OCI-M1 (cell line): ENCODE measurements at regions not wholly inside any gene's neighbourhood (a gene's known extent, or its start where the extent isn't known, plus 50 kb on each side); places are given as distances from the start of the nearest gene placed in this dataset.
A peak's percentile ranks its signal among the peaks of the same experiment; 100 is the strongest.

Experiments
- DNase-seq: peaks from one replicate; lab custom pipeline; 2025; lab: John Stamatoyannopoulos, UW

DNA sequence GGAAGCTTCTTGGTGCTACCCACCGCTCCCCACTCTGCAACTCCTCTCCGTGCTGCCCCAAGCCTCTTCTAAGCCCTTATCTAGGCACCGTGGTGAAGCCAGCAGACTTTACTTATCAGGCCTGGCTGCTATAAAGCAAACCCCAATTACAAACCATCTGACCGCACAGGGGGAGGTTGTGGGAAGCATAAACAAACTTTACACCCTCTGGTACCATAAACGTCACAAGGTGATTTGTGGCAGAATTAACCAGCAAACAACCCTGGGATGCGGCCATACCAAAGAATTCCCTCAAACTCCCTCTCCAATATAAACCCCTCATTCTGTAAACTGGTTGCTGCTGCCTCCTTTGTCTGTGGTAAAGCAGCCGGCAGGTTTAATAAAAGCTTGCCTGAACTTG lies 55.2 kb downstream of the MAGEC2 start:
- DNase-seq = no peak

DNA sequence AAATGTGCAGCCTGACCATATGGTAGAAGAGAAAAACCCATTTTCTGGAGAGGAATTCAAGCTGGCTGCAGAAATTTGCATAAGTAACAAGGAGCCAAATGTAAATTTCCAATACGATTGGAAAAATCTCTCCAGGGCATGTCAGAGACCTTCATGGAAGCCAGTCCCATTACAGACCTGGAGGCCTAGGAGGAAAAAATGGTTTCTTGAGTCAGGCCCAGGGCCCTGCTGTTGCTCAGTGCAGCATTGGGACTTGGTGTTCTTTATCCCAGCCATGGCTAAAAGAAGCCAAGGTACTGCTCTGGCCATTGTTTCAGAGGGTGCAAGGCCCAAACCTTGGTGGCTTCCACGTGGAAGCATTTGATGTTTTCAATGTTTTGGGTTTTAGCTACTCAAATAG lies 70.6 kb downstream of the MAGEC2 start:
- no peak for DNase-seq

DNA sequence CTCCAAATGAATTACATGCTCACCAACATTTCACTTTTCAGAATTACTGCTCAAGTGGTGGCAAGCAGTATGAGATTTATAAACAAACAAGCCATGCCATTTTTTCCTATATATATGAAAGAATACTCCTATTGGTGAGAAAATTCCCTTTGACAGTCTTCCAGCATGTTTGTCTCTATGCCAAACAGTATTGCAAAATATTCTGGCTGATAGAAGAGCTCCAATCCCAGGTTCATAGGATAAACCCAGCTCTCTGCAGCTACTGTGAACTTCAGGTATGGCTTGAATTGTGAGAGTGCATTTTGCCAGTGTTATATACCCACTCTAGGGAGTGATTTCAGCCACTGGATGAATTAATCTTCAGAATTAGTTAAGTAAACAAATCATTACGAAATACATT lies 108.8 kb downstream of the MAGEC2 start:
- no peak for DNase-seq

DNA sequence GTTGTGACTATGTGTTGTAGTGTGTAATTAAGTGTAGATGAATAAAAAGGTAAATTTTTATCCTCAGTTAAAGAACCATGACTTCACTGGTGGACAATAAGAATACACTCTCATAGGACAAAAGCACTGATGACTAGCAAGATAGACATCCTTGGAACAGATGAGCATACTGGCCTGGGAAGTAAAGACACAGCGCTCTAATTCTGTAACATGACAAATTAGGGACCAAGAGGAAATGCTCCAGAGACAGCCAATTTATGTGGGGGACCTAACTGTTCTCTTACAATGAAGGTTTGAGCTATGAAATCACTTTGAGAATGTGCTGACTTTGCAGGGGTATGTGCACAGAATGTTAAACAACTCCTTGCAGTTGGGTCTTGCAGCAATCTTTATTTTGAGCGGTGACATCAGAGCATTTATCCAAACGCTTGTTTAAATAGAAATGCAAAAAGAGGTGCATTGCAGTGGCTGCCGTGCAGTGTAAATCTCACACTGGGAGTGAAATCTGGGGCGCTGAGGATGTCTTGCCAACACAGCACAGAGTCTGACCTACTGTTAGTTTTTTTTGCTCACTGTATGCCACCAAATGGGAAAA lies 109.3 kb downstream of the MAGEC2 start:
- no peak for DNase-seq

DNA sequence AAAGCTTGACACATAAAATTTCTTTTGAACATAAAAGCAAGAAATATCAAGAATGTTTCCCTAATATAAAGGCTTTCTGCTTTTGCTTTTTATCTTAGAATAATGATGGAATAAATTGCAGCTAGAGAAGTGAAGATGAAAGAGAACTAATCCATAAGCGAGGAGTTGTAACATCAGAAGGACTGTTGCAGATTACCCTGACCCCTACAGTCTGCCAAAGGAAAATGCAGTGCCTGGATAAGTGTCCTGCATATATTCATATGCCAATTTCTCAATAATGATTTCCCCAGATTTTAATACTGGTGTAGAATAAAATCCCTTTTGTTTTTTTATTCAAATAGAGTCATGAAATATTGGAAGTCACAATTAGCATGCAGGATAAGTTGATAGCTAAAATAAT lies 115.9 kb downstream of the MAGEC2 start:
- peak; percentile 0 for DNase-seq

DNA sequence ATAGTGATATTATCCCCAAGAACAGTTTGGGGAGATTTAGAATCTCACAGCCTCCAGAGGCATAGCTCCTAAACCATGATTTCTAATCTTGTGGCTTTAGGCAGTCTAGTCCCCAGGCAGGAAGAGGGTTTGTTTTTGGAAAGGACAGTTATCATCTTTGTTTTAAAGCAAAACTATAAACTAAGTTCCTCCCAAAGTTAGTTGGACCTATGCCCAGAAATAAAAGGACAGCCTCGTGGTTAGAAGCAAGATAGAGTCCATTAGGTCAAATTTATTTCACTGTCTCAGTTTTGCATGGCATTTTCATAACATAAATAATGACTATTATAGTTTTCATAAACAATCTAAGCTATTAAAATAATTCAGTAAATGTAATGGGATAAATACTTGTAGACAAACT lies 120.5 kb downstream of the MAGEC2 start:
- peak; percentile 0 for DNase-seq

DNA sequence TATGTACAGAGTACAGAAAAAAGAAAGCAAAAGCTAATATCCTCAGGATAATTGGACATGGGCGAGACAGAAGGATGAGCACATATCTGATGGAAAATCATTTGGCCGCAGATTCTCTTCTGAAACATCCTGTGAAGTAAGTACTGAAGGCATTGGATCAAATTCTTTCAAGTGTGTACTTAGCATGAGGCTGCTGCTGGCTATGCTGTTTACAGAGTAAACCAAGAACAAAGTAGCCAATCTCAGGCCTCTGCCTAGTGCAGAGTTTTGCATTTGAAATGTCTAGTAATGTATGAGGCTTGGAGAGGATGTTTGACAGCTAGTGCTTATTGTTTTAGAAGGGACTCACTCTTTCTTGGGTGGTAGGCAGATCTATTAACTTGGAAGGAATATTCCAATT lies 128.5 kb downstream of the MAGEC2 start:
- no peak for DNase-seq

DNA sequence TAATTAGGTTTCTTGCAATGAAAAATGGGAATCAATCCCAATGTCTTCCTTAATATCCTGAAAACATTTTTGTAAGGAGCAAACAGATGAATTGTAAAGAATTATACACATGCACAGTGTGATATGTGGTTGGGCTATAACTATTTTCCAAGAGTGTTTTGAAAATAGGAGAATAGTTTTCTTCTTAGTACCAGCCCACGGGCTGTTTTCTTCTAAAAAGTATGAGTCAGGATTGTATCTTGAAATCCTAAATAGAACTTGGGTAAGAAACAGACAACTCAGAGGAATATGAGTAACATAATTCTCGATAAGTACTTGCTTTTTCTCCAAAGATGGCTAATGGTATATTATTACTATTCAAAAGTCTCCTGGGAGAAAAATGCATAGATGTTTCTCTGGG lies 136.7 kb downstream of the MAGEC2 start:
- no peak for DNase-seq

DNA sequence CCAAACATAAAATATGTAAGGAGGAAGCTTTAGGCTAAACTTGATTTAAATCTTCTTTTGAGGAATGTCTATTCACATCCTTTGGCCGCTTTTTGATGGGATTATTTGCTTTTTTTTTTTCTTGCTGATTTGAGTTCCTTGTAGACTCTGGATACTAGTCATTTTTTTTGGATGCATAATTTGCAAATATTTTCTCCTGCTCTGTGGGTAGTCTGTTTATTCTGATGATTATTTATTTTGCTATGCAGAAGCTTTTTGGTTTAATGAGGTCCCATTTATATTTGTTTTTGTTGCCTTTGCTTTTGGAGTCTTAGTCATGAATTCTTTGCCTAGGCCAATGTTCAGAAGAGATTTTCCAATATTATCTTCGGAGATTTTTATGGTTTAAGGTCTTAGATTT lies 144.9 kb downstream of the MAGEC2 start:
- DNase-seq = no peak

DNA sequence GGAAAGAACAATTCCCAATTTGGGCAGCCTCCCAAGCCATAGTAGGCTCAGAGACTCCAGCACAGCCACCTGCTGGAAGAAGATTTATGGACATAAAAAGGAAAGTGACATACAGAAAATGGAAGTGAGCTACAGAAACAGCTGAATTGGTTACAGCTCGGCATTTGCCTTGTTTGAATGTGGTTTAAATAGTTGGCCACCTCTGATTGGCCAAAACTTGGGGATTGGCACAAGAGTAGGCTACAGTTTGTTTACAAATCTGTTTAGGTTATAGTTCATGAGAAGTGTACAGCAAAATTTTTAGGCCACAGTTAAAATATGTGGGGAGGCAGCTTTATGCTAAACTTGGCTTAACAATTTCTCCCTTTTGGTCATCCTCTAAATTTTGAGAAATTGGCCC lies 150.4 kb downstream of the MAGEC1 start:
- DNase-seq = no peak

DNA sequence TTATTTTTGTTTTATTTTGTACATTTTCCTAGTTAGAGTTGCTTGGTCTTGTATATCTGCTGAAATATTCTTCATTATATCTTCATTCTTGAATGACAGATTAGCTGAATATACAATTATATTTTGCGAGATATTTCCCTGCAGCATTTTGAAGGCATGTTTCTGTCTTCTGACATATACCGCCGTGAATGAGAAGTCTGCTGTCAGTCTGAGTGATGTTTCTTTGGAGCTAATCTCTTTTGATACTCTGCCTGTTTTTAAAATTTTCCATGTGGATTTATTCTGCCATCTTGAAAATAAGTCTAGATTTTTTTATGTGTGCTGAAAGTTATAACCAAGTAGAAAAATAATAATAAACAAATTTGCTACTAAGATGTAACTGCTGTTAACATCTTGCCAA lies 148.5 kb downstream of the MAGEC1 start:
- no peak for DNase-seq

DNA sequence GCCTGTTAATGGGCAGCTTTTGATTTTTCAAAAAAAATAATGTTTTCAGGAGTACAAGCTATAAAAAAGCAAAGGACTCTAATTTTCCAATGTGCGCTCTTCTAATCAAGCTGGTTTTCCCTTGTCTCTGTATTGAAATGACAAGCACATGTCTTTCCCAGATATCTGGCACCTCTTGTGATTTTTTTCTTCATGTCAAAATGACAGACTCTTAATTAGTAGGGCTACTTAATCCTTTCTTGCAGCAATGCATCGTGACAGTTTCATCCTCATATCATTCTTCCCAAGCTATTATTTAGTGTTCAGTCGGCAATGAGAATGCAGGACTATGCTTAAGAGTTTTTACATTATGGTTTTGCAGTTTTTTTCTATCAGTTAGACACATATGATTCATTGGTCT lies 139.5 kb downstream of the MAGEC1 start:
- no peak for DNase-seq

DNA sequence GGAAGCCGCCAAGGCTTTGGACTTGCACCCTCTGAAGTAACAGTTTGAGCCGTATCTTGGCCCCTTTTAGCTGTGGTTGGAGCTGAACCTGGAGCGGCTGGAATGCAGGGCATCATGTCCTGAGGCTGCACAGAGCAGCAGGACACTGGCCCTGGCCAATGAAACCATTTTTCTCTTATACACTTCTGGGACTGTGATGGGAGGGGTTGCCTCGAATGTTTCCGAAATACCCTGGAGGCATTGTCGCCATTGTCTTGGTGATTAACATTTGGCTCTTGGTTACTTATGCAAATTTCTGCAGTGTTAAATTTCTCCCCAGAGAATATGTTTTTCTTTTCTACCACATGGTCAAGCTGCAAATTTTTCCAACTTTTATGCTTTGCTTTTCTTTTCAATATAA lies 137.2 kb downstream of the MAGEC1 start:
- DNase-seq = no peak

DNA sequence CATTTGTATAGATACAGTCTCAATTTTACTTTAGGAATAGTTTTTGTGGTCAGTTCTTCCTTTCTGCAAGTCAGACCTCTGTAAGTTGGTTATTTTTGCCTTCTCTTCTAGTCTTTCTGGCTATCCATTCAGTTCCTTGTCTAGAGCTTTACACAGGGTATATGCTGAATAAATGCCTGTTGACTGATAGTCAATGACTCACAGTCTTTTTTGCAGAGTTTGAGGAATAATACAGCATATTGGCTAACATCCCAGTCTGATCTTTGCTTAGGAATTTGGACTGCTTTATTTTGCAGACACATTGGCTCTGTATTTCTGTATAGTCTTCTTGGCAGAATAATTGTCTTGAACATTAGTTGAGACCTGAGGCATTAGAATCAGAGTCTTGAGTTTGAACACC lies 132.4 kb downstream of the MAGEC1 start:
- no peak for DNase-seq

DNA sequence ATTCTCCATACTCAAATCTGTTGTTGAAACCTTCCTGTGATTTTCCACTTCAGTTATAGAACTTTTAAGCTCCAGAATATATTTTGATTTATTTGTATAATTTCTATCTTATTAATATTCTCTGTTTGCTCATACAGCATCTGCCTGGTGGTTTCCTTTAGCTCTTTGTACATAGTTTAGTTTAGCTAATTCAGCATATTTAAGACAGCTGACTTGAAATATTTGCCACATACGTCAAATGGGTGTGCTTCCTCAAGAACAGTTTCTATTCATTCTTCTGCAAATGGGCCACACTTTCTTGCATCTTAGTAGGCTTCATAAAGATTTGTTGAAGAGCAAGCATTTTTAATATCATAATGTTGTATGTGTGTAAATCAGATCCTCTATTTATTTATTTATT lies 101.8 kb downstream of the MAGEC1 start:
- no peak for DNase-seq

DNA sequence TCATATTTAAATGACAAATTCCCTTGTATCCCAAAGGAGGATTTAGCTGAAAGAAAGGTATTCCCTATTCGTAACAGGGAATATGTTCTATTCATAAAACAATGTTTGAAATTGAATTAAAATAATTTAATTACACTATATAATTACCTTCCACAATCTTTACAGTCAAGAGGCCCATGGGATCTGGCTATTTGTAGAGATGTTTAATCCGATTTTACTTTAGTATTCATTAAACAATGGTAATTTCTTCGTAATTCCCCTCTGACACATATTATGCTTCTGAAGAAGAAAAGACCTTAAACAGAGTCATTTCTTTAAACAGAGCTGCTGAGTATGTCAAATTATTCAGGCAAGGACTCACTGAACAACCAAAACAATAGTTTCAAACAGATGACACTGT lies 98.8 kb downstream of the MAGEC1 start:
- DNase-seq = no peak

DNA sequence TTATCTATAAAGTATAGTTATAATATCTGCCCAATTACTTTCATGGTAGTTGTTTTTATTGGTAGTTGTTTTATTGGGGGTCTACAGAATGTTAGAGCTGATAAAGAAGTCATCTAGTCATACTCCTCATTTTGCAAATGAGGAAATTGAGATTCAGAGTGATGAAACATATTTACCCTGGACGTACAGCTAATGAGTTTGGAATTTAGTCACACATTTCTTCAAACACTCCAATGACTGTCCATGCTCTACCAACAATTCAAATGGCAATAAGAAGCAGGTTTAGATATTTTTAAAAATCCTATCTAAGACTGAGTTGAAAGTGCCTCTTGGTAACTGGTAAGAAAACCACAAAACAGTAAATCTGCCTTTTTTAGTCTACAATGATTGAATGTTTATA lies 98.2 kb downstream of the MAGEC1 start:
- DNase-seq = no peak

DNA sequence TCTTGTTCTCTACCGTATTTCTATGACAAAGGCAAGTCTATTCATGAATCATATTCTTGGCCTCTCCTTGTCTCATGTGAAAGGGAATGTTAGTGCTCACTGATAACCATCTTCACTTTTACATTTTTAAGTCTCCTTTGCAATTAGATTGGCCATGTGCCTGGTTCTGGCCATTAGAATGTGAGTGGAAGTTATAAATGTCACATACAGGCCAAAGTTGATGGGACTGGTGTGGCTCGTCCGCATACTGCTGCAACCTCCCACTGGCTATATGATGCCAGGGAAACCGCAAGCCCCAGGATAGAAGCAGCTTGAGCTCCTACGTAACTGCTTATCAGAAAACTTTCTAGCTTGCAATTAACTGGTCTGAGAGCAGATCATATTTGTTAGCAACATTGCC lies 86.1 kb downstream of the MAGEC1 start:
- DNase-seq = no peak

DNA sequence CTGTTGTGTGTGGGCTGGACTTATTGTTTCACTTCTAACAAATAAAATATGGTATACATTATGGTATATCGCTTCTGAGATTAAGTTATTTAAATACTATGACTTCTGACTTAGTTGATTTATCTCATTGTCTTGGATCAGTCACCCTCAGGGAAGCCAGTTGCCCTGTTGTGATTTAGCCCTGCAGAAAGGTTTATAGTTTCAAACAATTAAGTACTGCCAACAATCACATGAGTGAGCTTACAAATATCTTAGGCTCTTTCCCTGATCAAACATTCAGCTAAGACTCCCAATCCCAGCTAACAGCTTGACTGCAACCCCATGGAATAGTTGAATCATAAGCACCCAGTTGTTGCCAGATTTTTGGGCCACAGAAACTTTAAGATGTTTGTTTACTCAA lies 85.4 kb downstream of the MAGEC1 start:
- DNase-seq = no peak

DNA sequence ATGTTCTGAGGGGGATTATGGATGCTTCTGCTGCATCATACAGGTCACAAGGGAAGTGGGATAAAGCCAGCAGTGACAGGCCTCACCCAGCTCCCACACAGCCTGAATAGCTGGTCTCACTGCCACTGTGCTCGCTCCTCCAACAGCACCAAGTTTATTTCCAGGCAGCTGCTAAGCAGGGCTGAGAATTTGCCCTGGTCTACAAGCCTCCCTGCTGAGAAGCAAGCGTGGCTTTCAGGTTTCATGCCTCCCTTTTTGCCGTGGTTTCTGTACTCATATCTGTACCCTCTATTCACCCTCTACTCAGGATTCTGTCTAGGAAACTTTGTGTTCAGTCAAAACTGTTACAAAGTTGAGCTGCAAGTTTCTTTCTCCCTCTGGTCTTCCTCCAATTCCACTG lies 78.6 kb downstream of the MAGEC1 start:
- DNase-seq = no peak

DNA sequence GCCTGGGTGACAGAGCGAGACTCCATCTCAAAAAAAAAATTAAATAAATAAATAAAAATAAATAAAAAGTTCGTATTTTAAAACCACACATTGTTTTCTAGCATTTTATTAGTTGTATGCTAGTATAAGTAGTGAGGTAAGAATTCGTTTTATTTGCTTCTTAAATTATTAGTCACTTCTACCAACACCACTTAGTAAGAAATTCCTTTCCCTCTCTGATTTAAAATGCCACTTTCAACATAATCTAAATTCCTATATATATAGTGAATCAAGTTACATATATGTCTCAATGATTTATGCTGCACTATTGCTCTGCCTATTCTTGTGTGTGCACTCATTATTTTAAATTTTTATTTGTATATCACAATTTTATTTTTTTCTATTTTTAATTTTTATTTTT lies 72.1 kb downstream of the MAGEC1 start:
- no peak for DNase-seq

DNA sequence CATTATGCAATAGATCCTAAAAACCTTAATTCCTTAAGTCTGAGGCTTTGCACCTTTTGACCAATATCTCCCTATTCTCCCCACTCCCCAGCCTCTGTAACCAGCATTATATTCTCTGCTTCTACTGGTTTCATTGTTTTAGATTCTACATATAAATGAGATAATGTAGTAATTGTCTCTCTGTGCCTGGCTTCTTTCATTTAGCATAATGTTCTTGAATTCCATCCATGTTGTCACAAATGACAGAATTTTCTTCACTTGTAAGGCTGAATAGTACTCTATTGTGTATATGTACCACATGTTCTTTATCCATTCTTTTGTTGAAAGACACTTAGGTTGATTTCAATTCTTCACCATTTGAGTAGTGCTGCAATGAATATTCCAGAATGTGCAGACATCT lies 66.0 kb downstream of the MAGEC1 start:
- no peak for DNase-seq

DNA sequence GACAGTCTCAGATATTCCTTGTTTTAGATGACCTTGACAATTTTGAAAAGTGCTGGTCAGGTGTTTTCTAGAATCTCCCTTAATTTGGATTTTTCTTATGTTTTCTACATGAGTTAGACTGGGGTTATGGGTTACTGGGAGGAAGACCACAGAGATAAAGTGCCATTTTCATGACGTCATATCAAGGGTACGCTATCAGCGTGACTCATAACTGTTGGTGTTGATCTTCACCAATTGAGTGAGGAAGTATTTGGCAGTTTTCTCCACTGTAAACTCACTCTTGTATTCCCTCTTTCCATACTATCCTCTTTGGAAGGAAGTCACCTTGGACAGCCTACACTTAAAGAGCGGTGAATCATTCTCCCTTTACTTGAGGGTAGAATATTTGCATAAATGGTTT lies 56.9 kb downstream of the MAGEC1 start:
- DNase-seq = no peak
